PC-9 (cell line): ENCODE measurements at regions not wholly inside any gene's neighbourhood (a gene's known extent, or its start where the extent isn't known, plus 50 kb on each side); places are given as distances from the start of the nearest gene placed in this dataset.

Source experiments
- CTCF ChIP-seq: fragments of 200-600 bp; sonication (generic); conservative IDR thresholded peaks from 2 replicates; pipeline ENCODE4 v1.6.1; 2017; ENCODE audit warnings: mixed run types, antibody characterized with exemption, mild to moderate bottlenecking, moderate library complexity
- EZH2 ChIP-seq: fragments of 200-600 bp; sonication (generic); IDR thresholded peaks from 2 replicates; pipeline ENCODE4 v1.8.0; 2017; ENCODE audit warnings: antibody characterized with exemption, low read depth

- TF ChIP-seq CTCF (no peak), EZH2 (no peak)
Observed at GRCh38 chr3:161740421-161740820, 243.8 kb downstream of the OTOL1 start.
